ENCODE measurements at regions not wholly inside any gene's neighbourhood (a gene's known extent, or its start where the extent isn't known, plus 50 kb on each side); places are given as distances from the start of the nearest gene placed in this dataset.
A peak's percentile ranks its signal among the peaks of the same experiment; 100 is the strongest.

- DNase-seq (ENCODE audit: low spot score): no peak
These were observed 50.6 kb upstream of the MRPS6 start for GRCh38 chr21:34022627-34023335.

GRCh38 chr21:34021726-34022125 lies 51.7 kb upstream of the MRPS6 start:
- DNase-seq (ENCODE audit: low spot score): no peak

GRCh38 chr21:34020983-34021553 lies 52.3 kb upstream of the MRPS6 start:
- peak; percentile 23 for DNase-seq (ENCODE audit: low spot score)

GRCh38 chr21:34020005-34020847 lies 53.2 kb upstream of the MRPS6 start:
- DNase-seq (ENCODE audit: low spot score): peak; percentile 65

- no peak for DNase-seq (ENCODE audit: low spot score)
These were observed 54.0 kb upstream of the MRPS6 start for GRCh38 chr21:34019402-34019801.

- no peak for DNase-seq (ENCODE audit: low spot score)
These were observed 54.5 kb upstream of the MRPS6 start for GRCh38 chr21:34018910-34019309.

- no peak for DNase-seq (ENCODE audit: low spot score)
These were observed 55.2 kb upstream of the MRPS6 start for GRCh38 chr21:34018185-34018584.

- DNase-seq (ENCODE audit: low spot score): no peak
These were observed 56.1 kb upstream of the MRPS6 start for GRCh38 chr21:34017039-34017961.

- no peak for DNase-seq (ENCODE audit: low spot score)
These were observed 60.7 kb upstream of the MRPS6 start for GRCh38 chr21:34012640-34013039.

- no peak for DNase-seq (ENCODE audit: low spot score)
These were observed 61.7 kb upstream of the MRPS6 start for GRCh38 chr21:34011660-34012059.

GRCh38 chr21:34009193-34009592 lies 64.2 kb upstream of the MRPS6 start:
- DNase-seq (ENCODE audit: low spot score): no peak

GRCh38 chr21:34008618-34009017 lies 64.8 kb upstream of the MRPS6 start:
- DNase-seq (ENCODE audit: low spot score): no peak

- no peak for DNase-seq (ENCODE audit: low spot score)
These were observed 66.7 kb upstream of the MRPS6 start for GRCh38 chr21:34006611-34007168.

- DNase-seq (ENCODE audit: low spot score): no peak
These were observed 68.4 kb upstream of the MRPS6 start for GRCh38 chr21:34004974-34005373.

- no peak for DNase-seq (ENCODE audit: low spot score)
These were observed 69.1 kb upstream of the MRPS6 start for GRCh38 chr21:34004013-34004938.

- DNase-seq (ENCODE audit: low spot score): no peak
These were observed 70.0 kb upstream of the MRPS6 start for GRCh38 chr21:34003428-34003827.

GRCh38 chr21:34000375-34000774 lies 73.0 kb upstream of the MRPS6 start:
- no peak for DNase-seq (ENCODE audit: low spot score)

- no peak for DNase-seq (ENCODE audit: low spot score)
These were observed 74.6 kb upstream of the MRPS6 start for GRCh38 chr21:33998809-33999208.

GRCh38 chr21:33998402-33998801 lies 75.0 kb upstream of the MRPS6 start:
- DNase-seq (ENCODE audit: low spot score): no peak

- no peak for DNase-seq (ENCODE audit: low spot score)
These were observed 75.9 kb upstream of the MRPS6 start for GRCh38 chr21:33997436-33997835.

GRCh38 chr21:33994373-33994772 lies 78.8 kb upstream of the ATP5PO start:
- DNase-seq (ENCODE audit: low spot score): no peak
